Heart left ventricle (tissue), 16 donors: ENCODE measurements at regions not wholly inside any gene's neighbourhood (a gene's known extent, or its start where the extent isn't known, plus 50 kb on each side); places are given as distances from the start of the nearest gene placed in this dataset.

Experiments
- ATAC-seq, 4 donors: fragments of 200-7000 bp; cut with Tn5 transposase; one replicate each; pipeline ENCODE4 v1.9.1; 2020 to 2022; ENCODE audit warnings: moderate library complexity in 4 of 4, mild to moderate bottlenecking in 3 of 4, moderate number of reproducible peaks in 1 of 4
- DNase-seq, 5 donors: peaks; one replicate each; pipeline ENCODE4 v3.0.0-alpha.2; 2020
- H3K27ac ChIP-seq, 12 donors: fragments of 200-600 bp; sonication (generic) in 4 of 12; one replicate each; pipeline versions ENCODE4 v1.5.0 to v1.8.0; 2016 to 2022; ENCODE audit warnings: mild to moderate bottlenecking in 2 of 12
- H3K27me3 ChIP-seq, 9 donors: fragments of 200-600 bp; sonication (generic) in 2 of 9; one replicate each; pipeline versions ENCODE4 v1.5.1 to v1.8.0; 2016 to 2022; ENCODE audit warnings: mild to moderate bottlenecking in 3 of 9
- H3K36me3 ChIP-seq, 9 donors: fragments of 200-600 bp; sonication (generic) in 2 of 9; one replicate each; pipeline versions ENCODE4 v1.5.0 to v1.8.0; 2018 to 2022; ENCODE audit warnings: mild to moderate bottlenecking in 2 of 9
- H3K4me1 ChIP-seq, 12 donors: fragments of 200-600 bp; sonication (generic) in 4 of 12; one replicate each; pipeline versions ENCODE4 v1.5.0 to v1.8.0; 2016 to 2022; ENCODE audit warnings: mild to moderate bottlenecking in 3 of 12
- H3K4me3 ChIP-seq, 12 donors: fragments of 200-600 bp; sonication (generic) in 4 of 12; one replicate each; pipeline versions ENCODE4 v1.5.0 to v1.8.0; 2017 to 2022; ENCODE audit warnings: mild to moderate bottlenecking in 9 of 12, moderate library complexity in 4 of 12
- H3K9me3 ChIP-seq, 12 donors: fragments of 200-600 bp; sonication (generic) in 4 of 12; one replicate each; pipeline versions ENCODE4 v1.5.0 to v1.8.0; 2016 to 2022; ENCODE audit warnings: mild to moderate bottlenecking in 1 of 12
- POLR2A ChIP-seq, 2 donors: fragments of 450-650 bp; IDR thresholded peaks; one replicate each; pipeline ENCODE4 v1.6.1; 2017; ENCODE audit warnings: antibody characterized with exemption in 2 of 2, mild to moderate bottlenecking in 2 of 2, moderate library complexity in 2 of 2
- WGBS, 4 donors: extraction: QIAGEN DNeasy Blood & Tissue Kit in 2 of 4; methylation state at CpG; one replicate each; pipeline versions ENCODE4 v1.1.5 to v1.1.7; 2013 to 2018; 5-methylcytosine and 5-hydroxymethylcytosine counted together
- intact Hi-C, 10 donors: fragments of 100-400 bp; cut with DNase I; formaldehyde crosslinking; loops; one replicate each; pipeline versions ENCODE4 v1.11.1 to v1.14.2; 2022
- TF ChIP-seq, protein P1 (sequence below), 12 donors: fragments of 200-600 bp; sonication (generic) in 4 of 12; IDR thresholded peaks; one replicate each; pipeline versions ENCODE4 v1.5.0 to v1.8.0; 2018 to 2022; ENCODE audit warnings: antibody characterized with exemption in 12 of 12, mild to moderate bottlenecking in 5 of 12
- donor health status: ischemic (EF 13 %, LVEDD 7.1; RV severe dilation, severe dysfunction).
- donor health status: healthy with polysubstance abuse.
- donor health status: DM: no; HTN: yes; CAD: no.
- donor health status: DM: no; HTN: no; CAD: no.
- donor health status: ischemic (EF 25% LVEDD 6.9; RV normal size, moderate dysfunction).
- donor health status: ischemic (EF 25% LVEDD 5.7; RV mildly dilated, moderate dysfunction).
- donor health status: healthy.
- donor health status: DM: yes; HTN: yes; CAD: no.
- donor health status: ischemic (EF 35%, LVEDD 5.7; RV mildly dilated, moderate dysfunction).
- donor health status: nonischemic (EF 11% LVEDD 7.7; RV severe dilation, severe dysfunction).
- donor health status: DM: yes; HTN: yes; CAD: no.
- donor health status: PGD.
- donor health status: ischemic (EF 29% LVEDD 5.4; RV normal size, mild dysfunction).
- donor health status: nonischemic (EF 23%, LVEDD 6.1; RV moderate dilation, normal function).

DNA sequence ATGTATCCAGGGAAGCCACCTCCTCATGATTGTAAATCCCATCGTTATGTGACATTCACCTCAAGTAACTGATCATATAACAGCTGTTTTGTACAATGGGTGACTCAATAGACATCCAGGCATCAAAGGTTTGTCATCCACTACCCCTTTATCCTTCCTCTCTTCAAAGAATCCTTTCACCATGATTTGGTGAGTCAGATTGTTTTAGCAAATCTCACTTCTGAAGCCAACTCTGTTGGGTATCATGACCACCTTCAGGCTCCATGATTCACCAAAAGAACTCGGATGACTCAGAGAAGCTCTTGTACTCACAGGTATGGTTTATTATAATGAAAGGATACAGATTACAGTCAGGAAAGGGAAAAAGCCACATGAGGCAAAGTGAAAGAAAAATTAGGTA, 132.1 kb downstream of the PWWP3B start:
- no peak for DNase-seq
- Histone ChIP-seq H3K4me1 (no peaks in the 10 kb centered on the region), H3K36me3 (no peaks in the 10 kb centered on the region), H3K9me3 (no peaks in the 10 kb centered on the region), H3K4me3 (no peak overlapping the region), H3K27me3 (no peaks in the 10 kb centered on the region), H3K27ac (no peak overlapping the region)
- intact Hi-C loops = no loop called here
- WGBS, 4 donors = 63 to 73% (median 66%) methylated on average over 2 of the region's 2 CpGs
- no peak for TF ChIP-seq POLR2A (IDR thresholded peaks at IDR 0.05)
- no peak for ATAC-seq

DNA sequence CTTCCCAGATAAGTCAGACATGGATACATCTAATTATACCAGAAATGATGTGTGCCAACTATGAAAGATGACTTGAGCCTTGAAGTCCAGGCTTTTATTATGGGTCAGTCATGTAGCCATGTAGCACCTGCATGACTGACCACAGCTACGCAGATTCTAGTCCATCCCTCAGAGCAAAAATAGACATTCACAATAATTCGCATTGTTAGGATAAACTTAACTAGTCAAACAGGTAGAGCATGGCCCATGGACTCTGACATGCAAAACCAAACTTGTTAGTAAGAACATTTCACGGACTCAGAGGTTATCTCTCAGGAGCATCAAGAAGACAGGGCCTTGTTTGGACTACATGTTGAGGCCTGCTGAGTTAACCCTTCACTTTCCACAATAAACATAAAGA, 132.6 kb downstream of the PWWP3B start:
- H3K4me3 ChIP-seq = no peak overlapping the region
- H3K9me3 ChIP-seq = no peaks in the 10 kb centered on the region
- intact Hi-C loops = no loop called here
- H3K27ac ChIP-seq = no peak overlapping the region
- no peak for ATAC-seq
- no peaks in the 10 kb centered on the region for H3K27me3 ChIP-seq
- no peaks in the 10 kb centered on the region for H3K4me1 ChIP-seq
- whole genome bisulfite sequencing, 4 donors = 62 to 66% (median 64%) methylated on average over 3 of the region's 3 CpGs
- no peaks in the 10 kb centered on the region for H3K36me3 ChIP-seq
- DNase-seq = no peak
- TF ChIP-seq, protein P1, sequence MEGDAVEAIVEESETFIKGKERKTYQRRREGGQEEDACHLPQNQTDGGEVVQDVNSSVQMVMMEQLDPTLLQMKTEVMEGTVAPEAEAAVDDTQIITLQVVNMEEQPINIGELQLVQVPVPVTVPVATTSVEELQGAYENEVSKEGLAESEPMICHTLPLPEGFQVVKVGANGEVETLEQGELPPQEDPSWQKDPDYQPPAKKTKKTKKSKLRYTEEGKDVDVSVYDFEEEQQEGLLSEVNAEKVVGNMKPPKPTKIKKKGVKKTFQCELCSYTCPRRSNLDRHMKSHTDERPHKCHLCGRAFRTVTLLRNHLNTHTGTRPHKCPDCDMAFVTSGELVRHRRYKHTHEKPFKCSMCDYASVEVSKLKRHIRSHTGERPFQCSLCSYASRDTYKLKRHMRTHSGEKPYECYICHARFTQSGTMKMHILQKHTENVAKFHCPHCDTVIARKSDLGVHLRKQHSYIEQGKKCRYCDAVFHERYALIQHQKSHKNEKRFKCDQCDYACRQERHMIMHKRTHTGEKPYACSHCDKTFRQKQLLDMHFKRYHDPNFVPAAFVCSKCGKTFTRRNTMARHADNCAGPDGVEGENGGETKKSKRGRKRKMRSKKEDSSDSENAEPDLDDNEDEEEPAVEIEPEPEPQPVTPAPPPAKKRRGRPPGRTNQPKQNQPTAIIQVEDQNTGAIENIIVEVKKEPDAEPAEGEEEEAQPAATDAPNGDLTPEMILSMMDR (IDR thresholded peaks at IDR 0.05) = no peak

DNA sequence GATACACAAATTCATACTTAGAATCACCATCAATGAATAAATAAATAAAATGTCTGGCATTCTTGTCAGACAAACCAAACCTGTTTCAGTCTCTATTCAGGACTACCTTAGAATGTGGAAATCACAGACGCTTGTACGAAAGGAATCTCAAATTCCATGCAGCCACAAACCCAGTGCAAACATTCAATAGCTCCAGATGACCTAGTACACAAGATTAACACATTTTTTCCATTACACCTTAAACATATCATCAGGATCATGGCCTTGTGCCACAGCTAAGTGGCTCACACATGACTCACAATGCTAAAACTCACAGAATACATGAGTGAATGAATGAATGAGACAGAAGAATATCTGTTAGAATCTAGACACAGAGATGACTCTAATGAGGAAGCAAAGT, 134.2 kb downstream of the PWWP3B start:
- DNase-seq = no peak
- H3K27me3 ChIP-seq = no peaks in the 10 kb centered on the region
- no peaks in the 10 kb centered on the region for H3K4me1 ChIP-seq
- 69 to 75% (median 71%) methylated on average over 2 of the region's 2 CpGs for WGBS, 4 donors
- H3K9me3 ChIP-seq = no peaks in the 10 kb centered on the region
- no peak overlapping the region for H3K4me3 ChIP-seq
- no peaks in the 10 kb centered on the region for H3K36me3 ChIP-seq
- no peak for ATAC-seq
- no peak overlapping the region for H3K27ac ChIP-seq
- intact Hi-C loops = no loop called here
- TF ChIP-seq, protein P1 (IDR thresholded peaks at IDR 0.05) = no peak
- no peak for TF ChIP-seq POLR2A (IDR thresholded peaks at IDR 0.05)

DNA sequence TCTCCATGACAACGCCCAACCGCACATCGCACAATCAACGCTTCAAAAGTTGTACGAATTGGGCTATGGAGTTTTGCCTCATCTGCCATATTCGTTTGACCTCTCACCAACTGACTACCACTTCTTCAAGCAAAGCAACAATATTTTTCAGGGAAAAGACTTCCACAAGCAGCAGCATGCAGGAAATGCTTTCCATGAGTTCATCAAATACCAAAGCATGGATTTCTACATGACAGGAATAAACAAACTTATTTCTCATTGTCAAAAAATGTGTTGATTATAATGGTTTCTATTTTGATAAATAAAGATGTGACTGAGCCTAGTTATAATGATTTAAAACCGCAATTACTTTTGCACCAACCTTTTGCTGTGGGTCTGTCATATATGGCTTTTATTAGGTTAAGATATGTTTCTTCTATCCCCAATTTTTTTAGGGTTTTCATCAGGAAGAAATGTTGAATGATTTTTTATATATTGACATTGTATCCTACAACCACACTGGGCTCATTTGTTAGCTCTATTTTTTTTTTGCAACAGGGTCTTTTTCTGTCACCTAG, 138.4 kb downstream of the PWWP3B start:
- Histone ChIP-seq H3K27me3 (no peaks in the 10 kb centered on the region), H3K9me3 (no peaks in the 10 kb centered on the region), H3K4me1 (no peaks in the 10 kb centered on the region), H3K27ac (no peak overlapping the region), H3K36me3 (no peaks in the 10 kb centered on the region), H3K4me3 (no peak overlapping the region)
- WGBS, 4 donors = 80 to 89% (median 84%) methylated on average over 7 of the region's 7 CpGs
- intact Hi-C loops = no loop called here
- TF ChIP-seq, protein P1 (IDR thresholded peaks at IDR 0.05) = no peak
- no peak for TF ChIP-seq POLR2A (IDR thresholded peaks at IDR 0.05)
- ATAC-seq (no peak), DNase-seq (no peak)

DNA sequence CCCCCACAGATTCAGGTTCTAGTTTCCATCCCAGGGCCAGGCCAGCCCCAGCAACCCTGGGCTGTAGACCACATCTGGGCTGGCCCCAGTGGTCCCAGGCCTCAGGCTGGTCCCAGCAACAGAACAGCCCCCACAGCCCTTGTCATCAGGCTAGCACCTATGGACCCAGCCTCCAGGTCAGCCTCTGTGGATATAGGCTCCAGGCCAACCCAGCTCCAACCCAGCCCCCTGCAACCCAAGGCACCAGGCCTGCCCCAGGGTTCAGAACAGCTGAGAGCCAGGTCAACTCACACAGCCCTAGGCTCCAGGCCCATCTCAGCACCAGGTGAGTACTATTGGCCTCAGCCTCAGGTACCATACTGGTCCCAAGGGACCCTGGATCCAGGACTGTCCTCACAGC, 155.3 kb downstream of the PWWP3B start:
- intact Hi-C loops = no loop called here
- DNase-seq = no peak
- peak in 1 of 4 donors; percentile 27 for ATAC-seq

More for the DNA sequence above, 155.3 kb downstream of the PWWP3B start:
- no peak overlapping the region for H3K27ac ChIP-seq
- no peaks in the 10 kb centered on the region for H3K27me3 ChIP-seq
- peaks cover 0 to 7% (median 0%) of the 10 kb centered on the region in 12 donors for H3K9me3 ChIP-seq
- no peak overlapping the region for H3K4me3 ChIP-seq
- no peaks in the 10 kb centered on the region for H3K4me1 ChIP-seq
- H3K36me3 ChIP-seq = no peaks in the 10 kb centered on the region
- TF ChIP-seq, protein P1 (IDR thresholded peaks at IDR 0.05) = no peak
- no peak for TF ChIP-seq POLR2A (IDR thresholded peaks at IDR 0.05)
